Prostate gland (tissue), 2 donors: ENCODE measurements at regions not wholly inside any gene's neighbourhood (a gene's known extent, or its start where the extent isn't known, plus 50 kb on each side); places are given as distances from the start of the nearest gene placed in this dataset.

Experiments used
- DNase-seq: peaks from one replicate; pipeline ENCODE4 v3.0.0-alpha.2; 2019; ENCODE audit warnings: low spot score
- H3K27ac ChIP-seq, 2 donors: fragments of 200-600 bp; sonication (generic); 2 replicates each; pipeline ENCODE4 v1.5.1; 2017 to 2019
- H3K27me3 ChIP-seq: fragments of 200-600 bp; sonication (generic); replicated peaks from 2 replicates; pipeline ENCODE4 v1.5.1; 2019; ENCODE audit not compliant: insufficient read depth
- H3K36me3 ChIP-seq, 2 donors: fragments of 200-600 bp; sonication (generic); 1 replicate in 1 of 2; 2 replicates in 1 of 2; pipeline versions ENCODE4 v1.5.1 to v1.8.1; 2017 to 2019
- H3K4me1 ChIP-seq: fragments of 200-600 bp; sonication (generic); replicated peaks from 2 replicates; pipeline ENCODE4 v1.5.1; 2019
- H3K4me3 ChIP-seq, 2 donors: fragments of 200-600 bp; sonication (generic); 2 replicates each; pipeline ENCODE4 v1.5.1; 2017 to 2019
- H3K9me3 ChIP-seq: fragments of 200-600 bp; sonication (generic); 2 replicates; pipeline ENCODE4 v1.5.1; 2017
- CTCF ChIP-seq, 4 experiments: fragments of 200-600 bp in 2 of 4; fragments of 450-650 bp in 2 of 4; sonication (generic) in 2 of 4; IDR thresholded peaks; 1 replicate in 3 of 4; 2 replicates in 1 of 4; pipeline ENCODE4 v1.5.1; 2016 to 2019; ENCODE audit warnings: antibody characterized with exemption in 4 of 4, mild to moderate bottlenecking in 2 of 4, moderate library complexity in 2 of 4
- POLR2A ChIP-seq: fragments of 450-650 bp; IDR thresholded peaks from one replicate; pipeline ENCODE4 v1.6.1; 2016; ENCODE audit warnings: antibody characterized with exemption, mild to moderate bottlenecking
- POLR2AphosphoS5 ChIP-seq: sonication (generic); formaldehyde crosslinking; IDR thresholded peaks from one replicate; pipeline ENCODE4 v1.6.1; 2017; ENCODE audit warnings: antibody characterized with exemption
- WGBS: methylation state at CpG from one replicate; pipeline ENCODE4 v1.1.5; 2018; 5-methylcytosine and 5-hydroxymethylcytosine counted together
- intact Hi-C: fragments of 100-400 bp; cut with DNase I; formaldehyde crosslinking; loops from one replicate; pipeline ENCODE4 v1.14.2; 2022

GRCh38 chr15:62394079-62394478 is 229.0 kb upstream of the C2CD4B start:
- DNase-seq = no peak
- Histone ChIP-seq H3K4me1 (no peaks in the 10 kb centered on the region), H3K27me3 (no peaks in the 10 kb centered on the region), H3K9me3 (no peaks in the 10 kb centered on the region), H3K36me3 (no peaks in the 10 kb centered on the region), H3K4me3 (no peak overlapping the region), H3K27ac (no peak overlapping the region)
- TF ChIP-seq CTCF (IDR thresholded peaks at IDR 0.05) (no peak), POLR2A (no peak), POLR2AphosphoS5 (no peak)
- intact Hi-C loops = loop anchor here (5.0 kb wide), 2 partner anchors 253 to 348 kb away; no protein-coding TSS in a partner anchor
- WGBS = 50% methylated on average over 2 of the region's 2 CpGs

GRCh38 chr15:62400778-62401177 is 235.7 kb upstream of the C2CD4B start:
- Histone ChIP-seq H3K27ac (no peak overlapping the region), H3K9me3 (no peaks in the 10 kb centered on the region), H3K4me3 (no peak overlapping the region), H3K36me3 (no peaks in the 10 kb centered on the region), H3K27me3 (no peaks in the 10 kb centered on the region), H3K4me1 (no peaks in the 10 kb centered on the region)
- 86% methylated on average over 5 of the region's 5 CpGs for WGBS
- TF ChIP-seq CTCF (IDR thresholded peaks at IDR 0.05) (no peak), POLR2A (no peak), POLR2AphosphoS5 (no peak)
- DNase-seq = no peak
- intact Hi-C loops = no loop called here

- Histone ChIP-seq H3K36me3 (no peaks in the 10 kb centered on the region), H3K27me3 (no peaks in the 10 kb centered on the region), H3K4me1 (no peaks in the 10 kb centered on the region), H3K9me3 (no peaks in the 10 kb centered on the region), H3K27ac (no peak overlapping the region), H3K4me3 (no peak overlapping the region)
- no peak for DNase-seq
- intact Hi-C loops = no loop called here
- TF ChIP-seq POLR2AphosphoS5 (no peak), POLR2A (no peak), CTCF (IDR thresholded peaks at IDR 0.05) (no peak)
- 94% methylated on average over 6 of the region's 6 CpGs for WGBS
Observed at GRCh38 chr15:62402687-62403086, 237.6 kb upstream of the C2CD4B start.

GRCh38 chr15:62403164-62403809 is 238.2 kb upstream of the C2CD4B start:
- Histone ChIP-seq H3K27me3 (no peaks in the 10 kb centered on the region), H3K4me1 (no peaks in the 10 kb centered on the region), H3K36me3 (no peaks in the 10 kb centered on the region), H3K4me3 (no peak overlapping the region), H3K27ac (no peak overlapping the region), H3K9me3 (no peaks in the 10 kb centered on the region)
- TF ChIP-seq POLR2AphosphoS5 = no peak
- TF ChIP-seq CTCF (IDR thresholded peaks at IDR 0.05) = no peak
- no peak for TF ChIP-seq POLR2A
- intact Hi-C loops = no loop called here
- DNase-seq = no peak
- WGBS = 77% methylated on average over 8 of the region's 8 CpGs
